SK-N-SH (cell line): ENCODE measurements at regions not wholly inside any gene's neighbourhood (a gene's known extent, or its start where the extent isn't known, plus 50 kb on each side); places are given as distances from the start of the nearest gene placed in this dataset.
A peak's percentile ranks its signal among the peaks of the same experiment; 100 is the strongest.

Experiments used
- CTCF ChIA-PET: fragments of 300-600, 350-600 bp; formaldehyde crosslinking; extraction: SDS; loops from one replicate; lab custom pipeline; 2021; lab: Yijun Ruan, JAX
- POLR2A ChIA-PET: fragments of 350-600 bp; sonication (Branson Sonifier 250); formaldehyde crosslinking; extraction: SDS; loops from one replicate; lab custom pipeline; 2020; ENCODE audit warnings: antibody characterized with exemption, inconsistent platforms; lab: Yijun Ruan, JAX
- DNase-seq: peaks from one replicate; pipeline ENCODE4 v3.0.0; 2012
- H2AFZ ChIP-seq: fragments of 200-600 bp; sonication (generic); 2 replicates; pipeline ENCODE4 v1.8.1; 2016; ENCODE audit warnings: antibody characterized with exemption, mild to moderate bottlenecking, low read depth
- H3F3A ChIP-seq: fragments of 200-600 bp; sonication (generic); replicated peaks from 2 replicates; pipeline ENCODE3; 2016; ENCODE audit warnings: antibody characterized with exemption, mild to moderate bottlenecking; ENCODE audit not compliant: insufficient read depth
- H3K27ac ChIP-seq, 2 experiments: fragments of 200-500 bp in 1 of 2; fragments of 200-600 bp in 1 of 2; sonication (Bioruptor generic) in 1 of 2; sonication (generic), shearing (Covaris generic) in 1 of 2; 2 replicates each; pipeline versions ENCODE4 v1.5.1 to v1.6.1; 2014 to 2016; ENCODE audit warnings: low read depth in 2 of 2, inconsistent platforms in 1 of 2, low read length in 1 of 2, mild to moderate bottlenecking in 1 of 2, mixed read lengths in 1 of 2
- H3K27me3 ChIP-seq: fragments of 200-600 bp; sonication (generic), shearing (Covaris generic); 2 replicates; pipeline ENCODE4 v1.6.1; 2016; ENCODE audit warnings: mixed run types; ENCODE audit not compliant: insufficient read depth
- H3K36me3 ChIP-seq, 2 experiments: fragments of 200-500 bp in 1 of 2; fragments of 200-600 bp in 1 of 2; sonication (Bioruptor generic) in 1 of 2; sonication (generic) in 1 of 2; replicated peaks in 1 of 2; 2 replicates each; pipeline versions ENCODE3 to v1.5.1; 2014 to 2016; ENCODE audit warnings: low read length in 1 of 2, mild to moderate bottlenecking in 1 of 2; ENCODE audit not compliant: insufficient read depth in 2 of 2, control insufficient read depth in 1 of 2
- H3K4me1 ChIP-seq, 2 experiments: fragments of 200-500 bp in 1 of 2; fragments of 200-600 bp in 1 of 2; sonication (Bioruptor generic) in 1 of 2; sonication (generic), shearing (Covaris generic) in 1 of 2; 2 replicates each; pipeline versions ENCODE4 v1.5.1 to v1.6.1; 2014 to 2016; ENCODE audit warnings: low read depth in 1 of 2, low read length in 1 of 2, mixed run types in 1 of 2; ENCODE audit not compliant: insufficient read depth in 2 of 2, control insufficient read depth in 1 of 2
- H3K4me2 ChIP-seq: fragments of 200-600 bp; sonication (generic), shearing (Covaris generic); 2 replicates; pipeline ENCODE4 v1.6.1; 2017; ENCODE audit warnings: mixed run types
- H3K4me3 ChIP-seq, 2 experiments: fragments of 200-500 bp in 1 of 2; fragments of 200-600 bp in 1 of 2; sonication (Bioruptor generic) in 1 of 2; sonication (generic), shearing (Covaris generic) in 1 of 2; 2 replicates each; pipeline versions ENCODE4 v1.5.1 to v1.8.1; 2014 to 2016; ENCODE audit warnings: low read depth in 2 of 2, inconsistent platforms in 1 of 2, low read length in 1 of 2, mild to moderate bottlenecking in 1 of 2, mixed read lengths in 1 of 2, moderate library complexity in 1 of 2
- H3K79me2 ChIP-seq: fragments of 200-600 bp; sonication (generic); 2 replicates; pipeline ENCODE4 v1.8.1; 2017; ENCODE audit warnings: mild to moderate bottlenecking; ENCODE audit not compliant: insufficient read depth
- H3K9ac ChIP-seq: fragments of 200-600 bp; sonication (generic); 2 replicates; pipeline ENCODE4 v1.6.1; 2017; ENCODE audit warnings: mixed run types
- H3K9me2 ChIP-seq: fragments of 200-600 bp; sonication (generic); 2 replicates; pipeline ENCODE4 v1.6.1; 2017; ENCODE audit warnings: mixed run types
- H3K9me3 ChIP-seq: fragments of 200-600 bp; sonication (generic); 2 replicates; pipeline ENCODE4 v1.6.1; 2017; ENCODE audit warnings: mixed run types, mild to moderate bottlenecking, moderate library complexity
- H4K20me1 ChIP-seq: fragments of 200-600 bp; sonication (generic); 2 replicates; pipeline ENCODE4 v1.6.1; 2017; ENCODE audit warnings: mild to moderate bottlenecking, mixed run types; ENCODE audit not compliant: insufficient read depth
- EP300 ChIP-seq, 2 experiments: IDR thresholded peaks; 2 replicates each; pipeline versions ENCODE4 v1.4.0 to v1.6.1; 2012; ENCODE audit warnings: borderline replicate concordance in 1 of 2, low read depth in 1 of 2, low read length in 1 of 2
- EZH2phosphoT487 ChIP-seq: fragments of 200-600 bp; sonication (generic); IDR thresholded peaks from 2 replicates; pipeline ENCODE4 v1.6.1; 2017; ENCODE audit warnings: low read depth, mixed run types, mild to moderate bottlenecking, antibody characterized with exemption, moderate library complexity, borderline replicate concordance
- FOXM1 ChIP-seq: IDR thresholded peaks from 2 replicates; pipeline ENCODE4 v1.4.0; 2012; ENCODE audit warnings: low read depth, mild to moderate bottlenecking
- GABPA ChIP-seq: IDR thresholded peaks from 2 replicates; pipeline ENCODE4 v1.4.0; 2012; ENCODE audit warnings: low read depth, mild to moderate bottlenecking
- JUND ChIP-seq: IDR thresholded peaks from 2 replicates; pipeline ENCODE4 v1.4.0; 2012
- MAX ChIP-seq: IDR thresholded peaks from 2 replicates; pipeline ENCODE4 v1.4.0; 2012; ENCODE audit warnings: low read depth
- POLR2AphosphoS5 ChIP-seq: IDR thresholded peaks from 2 replicates; pipeline ENCODE4 v1.6.1; 2012; ENCODE audit warnings: low read depth, low read length
- RCOR1 ChIP-seq: fragments of 150-350 bp; IDR thresholded peaks from 2 replicates; pipeline ENCODE4 v1.6.1; 2017; ENCODE audit warnings: antibody characterized with exemption, low read length
- REST ChIP-seq: IDR thresholded peaks from 2 replicates; pipeline ENCODE4 v1.6.1; 2012; ENCODE audit warnings: mild to moderate bottlenecking, low read depth, low read length, moderate library complexity
- SIN3A ChIP-seq: IDR thresholded peaks from 2 replicates; pipeline ENCODE4 v1.6.1; 2012; ENCODE audit warnings: low read depth, mild to moderate bottlenecking, low read length, moderate library complexity, borderline replicate concordance
- SMC3 ChIP-seq: IDR thresholded peaks from 2 replicates; pipeline ENCODE4 v1.6.1; 2012; ENCODE audit warnings: low read depth, low read length, improper control_type of control experiment
- TAF1 ChIP-seq: IDR thresholded peaks from 2 replicates; pipeline ENCODE4 v1.6.1; 2012; ENCODE audit warnings: low read depth, mild to moderate bottlenecking, low read length, moderate library complexity, borderline replicate concordance
- TCF12 ChIP-seq: IDR thresholded peaks from 2 replicates; pipeline ENCODE4 v1.4.0; 2012
- USF1 ChIP-seq: IDR thresholded peaks from 2 replicates; pipeline ENCODE4 v1.4.0; 2012; ENCODE audit warnings: low read depth, borderline replicate concordance
- WGBS: methylation state at CpG from one replicate; pipeline ENCODE4 v1.1.6; 2017; ENCODE audit warnings: low lambda C conversion rate; 5-methylcytosine and 5-hydroxymethylcytosine counted together
- TF ChIP-seq, protein P1 (sequence below): IDR thresholded peaks from 2 replicates; pipeline ENCODE4; 2012
- TF ChIP-seq, protein P2 (sequence below): IDR thresholded peaks from 2 replicates; pipeline ENCODE4 v1.4.0; 2012; ENCODE audit warnings: low read depth, borderline replicate concordance

DNA sequence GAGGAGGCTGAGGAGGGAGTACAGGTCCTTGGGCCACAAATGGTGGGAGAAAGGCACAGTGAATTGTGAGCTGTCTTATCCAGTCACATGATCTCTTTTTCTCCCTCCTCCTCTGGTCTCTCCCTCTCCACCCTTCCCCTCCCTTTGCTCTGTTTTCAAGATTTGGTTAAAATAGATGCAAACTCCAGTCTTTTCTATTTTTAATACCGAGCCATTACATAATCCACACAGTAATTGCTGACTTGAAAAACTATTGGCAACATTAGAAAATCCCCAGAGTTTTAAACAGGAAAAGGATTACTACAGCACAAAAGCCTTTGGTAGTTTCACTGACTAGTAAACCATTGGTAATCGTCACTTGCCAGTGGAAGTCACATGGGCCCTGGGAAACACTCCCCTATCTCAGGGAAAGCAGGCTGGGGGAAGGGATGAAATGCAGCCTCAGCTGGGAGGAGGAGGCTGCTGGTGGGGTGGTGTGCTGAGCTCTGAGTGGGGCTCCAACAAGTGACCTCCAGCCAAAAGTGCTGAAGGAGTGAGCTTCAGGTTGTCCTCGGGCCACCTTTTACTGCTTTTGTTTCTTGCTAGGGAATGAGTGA lies 57.4 kb upstream of the PCBP1 start:
- H3K27me3 ChIP-seq: no peaks in the 10 kb centered on the region
- no peak overlapping the region for H3K9ac ChIP-seq
- H3K4me1 ChIP-seq: peaks cover 14 to 17% of the 10 kb centered on the region in 2 experiments; a peak in 2 of 4 replicates
- ChIA-PET POLR2A (interaction anchor here (0.9 kb wide), 1 partner anchor 116 kb away, joined by 4 read pairs; no protein-coding TSS in a partner anchor), CTCF (no interaction called here)
- peak overlapping the region; percentile 10 to 65; a peak in 3 of 4 replicates for H3K27ac ChIP-seq
- H3K9me2 ChIP-seq: no peaks in the 10 kb centered on the region
- no peaks in the 10 kb centered on the region for H4K20me1 ChIP-seq
- WGBS: 64% methylated on average over 3 of the region's 3 CpGs
- peak overlapping the region; percentile 40; the same call in 1 of the 2 replicates for H3K4me2 ChIP-seq
- H3F3A ChIP-seq: no peaks in the 10 kb centered on the region
- no peaks in the 10 kb centered on the region for H3K79me2 ChIP-seq
- H3K9me3 ChIP-seq: no peaks in the 10 kb centered on the region
- H2AFZ ChIP-seq: no peak overlapping the region
- no peak overlapping the region for H3K4me3 ChIP-seq
- peak; percentile 51 for DNase-seq
- peak; percentile 53; the same call in 1 of the 2 replicates for TF ChIP-seq USF1
- TF ChIP-seq, protein P1, sequence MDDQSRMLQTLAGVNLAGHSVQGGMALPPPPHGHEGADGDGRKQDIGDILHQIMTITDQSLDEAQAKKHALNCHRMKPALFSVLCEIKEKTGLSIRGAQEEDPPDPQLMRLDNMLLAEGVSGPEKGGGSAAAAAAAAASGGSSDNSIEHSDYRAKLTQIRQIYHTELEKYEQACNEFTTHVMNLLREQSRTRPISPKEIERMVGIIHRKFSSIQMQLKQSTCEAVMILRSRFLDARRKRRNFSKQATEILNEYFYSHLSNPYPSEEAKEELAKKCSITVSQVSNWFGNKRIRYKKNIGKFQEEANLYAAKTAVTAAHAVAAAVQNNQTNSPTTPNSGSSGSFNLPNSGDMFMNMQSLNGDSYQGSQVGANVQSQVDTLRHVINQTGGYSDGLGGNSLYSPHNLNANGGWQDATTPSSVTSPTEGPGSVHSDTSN: no peak
- H3K36me3 ChIP-seq: no peaks in the 10 kb centered on the region

DNA sequence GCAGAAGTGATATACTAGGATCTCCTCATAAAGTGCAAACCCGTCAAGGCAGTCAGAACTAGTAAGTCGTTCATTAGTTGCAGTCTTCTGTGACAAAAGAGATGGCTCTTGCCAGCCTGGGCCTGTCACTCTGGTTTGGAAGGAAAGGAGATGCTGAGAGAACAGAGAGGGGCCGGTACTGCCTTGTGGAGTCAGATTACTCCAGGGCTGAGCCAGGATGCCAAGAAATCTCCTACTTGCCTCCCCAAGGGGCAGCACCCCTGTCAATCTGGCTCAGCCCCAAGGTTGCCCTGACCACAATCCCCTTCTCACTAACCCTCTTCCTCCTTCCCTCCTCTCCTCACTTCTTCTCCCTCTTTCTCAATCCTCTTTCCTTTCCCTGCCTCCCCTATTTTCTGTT lies 62.9 kb upstream of the ASPRV1 start:
- WGBS: 75% methylated on average over 2 of the region's 3 CpGs
- Histone ChIP-seq H3K4me3 (no peak overlapping the region), H3F3A (no peaks in the 10 kb centered on the region), H3K27ac (no peak overlapping the region), H3K4me1 (peaks cover 0 to 2% of the 10 kb centered on the region in 2 experiments; a peak in 2 of 4 replicates), H3K27me3 (no peaks in the 10 kb centered on the region), H3K4me2 (no peak overlapping the region), H3K36me3 (no peaks in the 10 kb centered on the region), H3K9me3 (no peaks in the 10 kb centered on the region), H3K79me2 (no peaks in the 10 kb centered on the region), H3K9ac (no peak overlapping the region), H3K9me2 (no peaks in the 10 kb centered on the region), H2AFZ (no peak overlapping the region), H4K20me1 (no peaks in the 10 kb centered on the region)
- CTCF ChIA-PET: no interaction called here
- DNase-seq: no peak
- POLR2A ChIA-PET: no interaction called here
- TF ChIP-seq JUND (no peak), GABPA (no peak), TAF1 (no peak), REST (no peak), MAX (no peak), EZH2phosphoT487 (no peak), POLR2AphosphoS5 (no peak), FOXM1 (no peak), SMC3 (no peak), TCF12 (no peak), SIN3A (no peak), EP300 (IDR thresholded peaks at IDR 0.05; ENCODE audit: borderline replicate concordance in 1 of 2, low read depth in 1 of 2, low read length in 1 of 2) (no peak), RCOR1 (no peak)
- TF ChIP-seq, protein P2, sequence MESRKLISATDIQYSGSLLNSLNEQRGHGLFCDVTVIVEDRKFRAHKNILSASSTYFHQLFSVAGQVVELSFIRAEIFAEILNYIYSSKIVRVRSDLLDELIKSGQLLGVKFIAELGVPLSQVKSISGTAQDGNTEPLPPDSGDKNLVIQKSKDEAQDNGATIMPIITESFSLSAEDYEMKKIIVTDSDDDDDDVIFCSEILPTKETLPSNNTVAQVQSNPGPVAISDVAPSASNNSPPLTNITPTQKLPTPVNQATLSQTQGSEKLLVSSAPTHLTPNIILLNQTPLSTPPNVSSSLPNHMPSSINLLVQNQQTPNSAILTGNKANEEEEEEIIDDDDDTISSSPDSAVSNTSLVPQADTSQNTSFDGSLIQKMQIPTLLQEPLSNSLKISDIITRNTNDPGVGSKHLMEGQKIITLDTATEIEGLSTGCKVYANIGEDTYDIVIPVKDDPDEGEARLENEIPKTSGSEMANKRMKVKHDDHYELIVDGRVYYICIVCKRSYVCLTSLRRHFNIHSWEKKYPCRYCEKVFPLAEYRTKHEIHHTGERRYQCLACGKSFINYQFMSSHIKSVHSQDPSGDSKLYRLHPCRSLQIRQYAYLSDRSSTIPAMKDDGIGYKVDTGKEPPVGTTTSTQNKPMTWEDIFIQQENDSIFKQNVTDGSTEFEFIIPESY: no peak
- TF ChIP-seq, protein P1: no peak
